Rectal smooth muscle tissue (tissue), 1 donor: ENCODE measurements at regions not wholly inside any gene's neighbourhood (a gene's known extent, or its start where the extent isn't known, plus 50 kb on each side); places are given as distances from the start of the nearest gene placed in this dataset.
"Not testable (repeated sequence)": the region's sequence is repeated elsewhere in the genome, so short reads cannot be mapped to it uniquely, and the experiment has no call there.

ENCODE experiments used
- H3K27ac ChIP-seq: one replicate; pipeline ENCODE4 v1.7.0; 2013; ENCODE audit warnings: low read depth, low read length, inconsistent platforms
- H3K27me3 ChIP-seq: one replicate; pipeline ENCODE4 v1.7.0; 2013; ENCODE audit warnings: low read length; ENCODE audit not compliant: control insufficient read depth, insufficient read depth
- H3K36me3 ChIP-seq: one replicate; pipeline ENCODE4 v1.7.0; 2013; ENCODE audit warnings: low read length; ENCODE audit not compliant: control insufficient read depth, insufficient read depth
- H3K4me1 ChIP-seq: one replicate; pipeline ENCODE4 v1.7.0; 2013; ENCODE audit warnings: low read length; ENCODE audit not compliant: control insufficient read depth, insufficient read depth
- H3K4me3 ChIP-seq: one replicate; pipeline ENCODE4 v1.7.0; 2013; ENCODE audit warnings: low read length
- H3K9ac ChIP-seq: one replicate; pipeline ENCODE4 v1.7.0; 2013; ENCODE audit warnings: low read length

DNA sequence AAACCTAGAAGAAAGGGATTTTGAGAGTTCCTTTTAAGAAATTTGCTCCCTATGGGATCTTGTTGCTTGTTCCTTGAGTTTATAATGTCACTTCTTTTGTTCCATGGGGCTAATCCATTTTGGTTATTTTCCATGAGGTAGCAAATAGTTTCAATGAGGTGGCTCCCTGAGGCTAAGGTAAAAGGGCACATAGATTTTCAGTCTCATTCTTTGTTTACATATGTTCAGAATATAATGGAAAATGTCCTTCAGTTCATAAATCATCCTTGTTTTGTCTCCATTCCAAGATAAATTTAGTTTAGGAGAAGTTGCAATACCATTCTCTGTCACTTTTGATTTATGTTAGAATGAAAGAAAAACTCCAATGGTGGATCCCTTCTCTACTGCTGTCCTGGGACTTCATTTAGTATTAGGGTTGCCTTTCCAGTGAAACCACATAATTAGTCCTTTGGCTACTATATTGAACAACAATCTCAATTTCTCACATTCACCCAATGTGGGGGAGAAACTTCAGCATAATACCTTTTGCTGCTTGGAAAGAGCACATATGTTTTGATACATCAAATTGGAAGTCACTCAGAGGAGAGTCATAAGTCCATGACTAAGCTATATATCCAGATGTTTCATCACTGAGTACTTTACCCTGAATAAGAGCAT is 80.9 kb upstream of the ADAMTS5 start:
- Histone ChIP-seq H3K9ac (no peak overlapping the region), H3K4me3 (no peak overlapping the region), H3K27ac (peak overlapping the region; percentile 56), H3K27me3 (no peaks in the 10 kb centered on the region), H3K4me1 (peaks cover 10% of the 10 kb centered on the region), H3K36me3 (no peaks in the 10 kb centered on the region)

DNA sequence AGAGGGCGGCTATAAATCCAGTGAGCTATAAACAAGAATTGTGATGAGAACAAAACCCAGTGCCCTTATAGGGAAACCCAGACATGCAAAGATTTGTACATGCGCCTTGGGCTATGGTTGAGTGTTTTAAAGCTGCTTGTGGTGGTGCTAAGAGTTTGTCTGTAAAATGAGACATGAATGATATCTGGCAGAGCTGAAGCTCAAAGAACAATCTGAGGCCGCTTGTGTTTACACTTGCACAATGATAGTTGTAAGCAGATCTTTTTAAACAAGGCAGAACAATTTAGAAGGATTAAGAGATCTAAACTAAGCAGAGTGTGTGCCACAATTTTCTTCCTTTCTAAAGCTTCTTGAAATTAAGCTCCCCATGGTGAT is 80.4 kb upstream of the ADAMTS5 start:
- Histone ChIP-seq H3K9ac (no peak overlapping the region), H3K27ac (peak overlapping the region; percentile 56), H3K4me1 (peaks cover 10% of the 10 kb centered on the region), H3K27me3 (no peaks in the 10 kb centered on the region), H3K4me3 (no peak overlapping the region), H3K36me3 (no peaks in the 10 kb centered on the region)

DNA sequence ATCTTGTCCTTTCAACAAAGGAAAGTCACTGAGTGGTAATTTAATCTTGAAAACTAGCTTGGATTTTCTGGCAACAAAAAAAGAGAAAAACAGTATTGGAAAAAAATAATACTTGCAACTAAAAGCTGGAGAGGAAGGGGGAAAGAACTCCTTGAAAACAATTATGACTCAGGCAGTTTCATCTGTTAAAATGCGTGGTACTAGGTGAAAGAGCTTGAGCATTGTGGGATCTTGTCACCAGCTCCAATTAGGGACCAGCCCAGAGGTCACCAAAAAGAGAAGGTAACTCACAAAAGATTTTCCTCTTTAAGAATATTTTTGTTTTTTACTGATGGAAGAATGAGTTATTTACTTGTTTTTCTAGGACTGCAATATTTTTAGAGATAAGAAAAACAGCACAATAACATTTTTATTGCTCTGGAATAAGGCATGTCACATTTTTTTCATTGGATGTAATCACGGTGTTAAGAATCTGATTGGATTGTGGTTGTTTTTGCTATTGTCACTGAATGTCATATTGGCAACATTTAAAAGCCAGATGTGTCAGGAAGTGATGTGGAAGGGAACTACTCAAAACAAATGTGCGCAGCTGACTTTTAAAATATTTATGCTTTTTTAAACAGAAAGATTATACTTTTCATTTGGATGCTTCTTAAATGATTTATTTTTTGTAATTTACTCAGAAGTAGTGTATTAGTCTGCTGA is 78.5 kb upstream of the ADAMTS5 start:
- Histone ChIP-seq H3K9ac (no peak overlapping the region), H3K36me3 (no peaks in the 10 kb centered on the region), H3K4me1 (peaks cover 10% of the 10 kb centered on the region), H3K27ac (no peak overlapping the region), H3K4me3 (no peak overlapping the region), H3K27me3 (no peaks in the 10 kb centered on the region)

DNA sequence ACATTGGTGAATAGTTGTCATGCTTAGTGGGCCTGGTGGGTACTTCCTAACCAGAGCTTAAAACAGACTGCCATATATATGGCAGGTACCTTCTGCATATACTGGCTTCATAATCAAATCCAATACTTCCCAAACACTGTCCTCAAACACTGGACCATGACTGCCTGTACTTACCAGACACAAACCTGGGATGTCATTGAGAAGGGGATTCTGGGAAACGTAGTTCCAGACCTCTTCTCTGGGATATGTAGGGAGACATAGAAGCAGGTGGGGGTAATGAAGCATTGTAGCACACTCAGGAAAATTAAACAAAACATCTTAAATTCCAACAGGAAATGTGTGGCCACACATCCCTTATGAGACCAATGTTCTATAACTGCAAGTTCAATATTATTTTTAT is 76.5 kb upstream of the ADAMTS5 start:
- H3K27ac ChIP-seq, result no peak overlapping the region
- H3K4me1 ChIP-seq, result peaks cover 10% of the 10 kb centered on the region
- H3K4me3 ChIP-seq, result no peak overlapping the region
- H3K9ac ChIP-seq, result no peak overlapping the region
- no peaks in the 10 kb centered on the region for H3K36me3 ChIP-seq
- H3K27me3 ChIP-seq, result no peaks in the 10 kb centered on the region

DNA sequence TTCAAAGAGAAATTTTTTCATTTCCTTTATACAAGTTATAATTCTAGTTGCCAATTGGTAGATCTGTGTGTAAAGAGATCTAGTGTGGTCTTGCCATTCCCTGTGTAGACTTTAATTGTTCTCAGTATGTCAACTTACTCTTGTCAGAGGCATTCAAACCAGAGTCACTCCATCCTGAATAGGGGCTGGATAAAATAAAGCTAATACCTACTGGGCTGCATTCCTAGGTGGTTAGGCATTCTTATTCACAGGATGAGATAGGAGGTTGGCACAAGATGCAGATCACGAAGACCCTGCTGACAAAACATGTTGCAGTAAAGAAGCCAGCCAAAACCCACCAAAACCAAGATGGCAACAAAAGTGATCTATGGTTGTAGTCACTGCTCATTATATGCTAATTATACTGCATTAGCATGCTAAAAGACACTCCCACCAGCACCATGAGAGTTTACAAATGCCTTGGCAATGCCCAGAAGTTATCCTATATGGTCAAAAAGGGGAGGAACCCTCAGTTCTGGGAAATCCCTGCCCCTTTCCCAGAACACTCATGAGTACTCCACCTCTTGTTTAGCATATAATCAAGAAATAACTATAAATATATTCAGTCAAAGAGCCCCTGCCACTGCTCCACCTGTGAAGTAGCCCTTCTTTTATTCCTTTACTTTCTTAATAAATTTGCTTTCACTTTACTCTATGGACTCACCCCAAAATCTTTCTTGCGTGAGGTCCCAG is 74.0 kb upstream of the ADAMTS5 start:
- Histone ChIP-seq H3K4me1 (no peaks in the 10 kb centered on the region), H3K4me3 (no peak overlapping the region), H3K27me3 (no peaks in the 10 kb centered on the region), H3K9ac (no peak overlapping the region), H3K27ac (no peak overlapping the region), H3K36me3 (no peaks in the 10 kb centered on the region)

DNA sequence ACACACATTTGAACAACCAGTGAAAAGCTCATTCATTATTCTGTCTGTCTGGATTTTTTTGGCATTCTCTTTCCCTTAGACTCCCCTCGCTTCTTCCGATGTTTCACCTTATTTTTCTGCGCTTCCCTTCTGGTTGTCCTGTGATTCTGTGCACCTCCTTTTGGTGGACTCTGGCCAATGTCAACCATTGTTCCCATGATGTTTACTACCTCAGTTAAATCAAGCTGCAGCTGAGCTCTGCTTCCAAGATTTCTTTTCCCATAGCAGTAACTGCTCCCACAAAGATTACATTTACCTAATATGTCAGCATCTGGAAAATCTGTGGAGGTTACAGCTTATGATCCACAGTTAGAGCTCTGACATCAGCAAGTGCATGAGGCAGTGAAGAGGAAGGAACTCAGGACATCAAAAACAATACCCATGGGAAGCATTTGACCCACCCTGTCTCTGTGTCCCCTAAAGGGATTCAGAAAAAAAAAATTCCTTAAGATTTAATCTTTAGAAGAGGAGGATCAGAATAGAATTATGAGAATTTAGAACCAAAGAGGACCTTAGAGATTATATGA is 69.9 kb upstream of the ADAMTS5 start:
- no peaks in the 10 kb centered on the region for H3K27me3 ChIP-seq
- no peak overlapping the region for H3K9ac ChIP-seq
- no peaks in the 10 kb centered on the region for H3K36me3 ChIP-seq
- H3K4me1 ChIP-seq, result no peaks in the 10 kb centered on the region
- no peak overlapping the region for H3K4me3 ChIP-seq
- no peak overlapping the region for H3K27ac ChIP-seq

DNA sequence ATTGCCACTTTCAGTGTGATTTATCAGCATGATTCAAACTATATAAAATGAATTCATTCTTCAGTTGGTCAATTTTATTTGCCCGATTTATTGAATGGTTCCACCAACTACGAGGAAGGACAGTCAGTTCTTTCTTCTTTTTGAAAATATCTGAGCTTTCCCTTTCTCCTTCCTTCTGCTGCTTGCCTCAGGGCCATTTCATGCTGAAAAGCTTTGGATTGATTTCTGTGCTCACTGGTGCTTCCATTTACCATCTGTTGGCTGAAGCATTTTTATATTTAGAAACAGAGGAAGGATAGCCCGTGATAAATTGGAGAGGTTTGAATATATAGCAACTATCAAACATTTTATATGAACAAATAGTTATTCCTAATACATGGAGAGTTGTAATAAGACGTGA is 68.9 kb upstream of the ADAMTS5 start:
- Histone ChIP-seq H3K27ac (no peak overlapping the region), H3K36me3 (no peaks in the 10 kb centered on the region), H3K4me3 (no peak overlapping the region), H3K4me1 (no peaks in the 10 kb centered on the region), H3K9ac (no peak overlapping the region), H3K27me3 (no peaks in the 10 kb centered on the region)

DNA sequence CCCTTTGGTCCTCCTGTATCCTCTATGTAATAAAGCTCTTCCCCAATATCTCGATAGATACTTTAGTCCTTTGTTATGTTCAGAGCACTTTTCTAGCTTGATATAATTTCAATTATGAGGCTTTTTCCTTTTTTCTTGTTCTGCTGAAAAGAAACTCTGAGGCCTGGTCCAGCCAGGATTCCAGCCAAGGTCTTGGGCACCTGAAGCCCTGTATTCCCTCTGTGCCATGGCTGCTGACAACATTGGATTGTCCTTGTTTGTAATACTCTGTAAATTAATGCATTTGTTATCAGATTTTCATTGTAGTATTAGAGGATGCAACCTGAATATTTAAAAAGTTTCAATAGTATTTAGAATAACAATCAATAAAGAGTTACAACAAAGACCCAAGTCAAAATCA is 67.9 kb upstream of the ADAMTS5 start:
- Histone ChIP-seq H3K36me3 (no peaks in the 10 kb centered on the region), H3K27ac (no peak overlapping the region), H3K9ac (no peak overlapping the region), H3K27me3 (no peaks in the 10 kb centered on the region), H3K4me3 (no peak overlapping the region), H3K4me1 (no peaks in the 10 kb centered on the region)

DNA sequence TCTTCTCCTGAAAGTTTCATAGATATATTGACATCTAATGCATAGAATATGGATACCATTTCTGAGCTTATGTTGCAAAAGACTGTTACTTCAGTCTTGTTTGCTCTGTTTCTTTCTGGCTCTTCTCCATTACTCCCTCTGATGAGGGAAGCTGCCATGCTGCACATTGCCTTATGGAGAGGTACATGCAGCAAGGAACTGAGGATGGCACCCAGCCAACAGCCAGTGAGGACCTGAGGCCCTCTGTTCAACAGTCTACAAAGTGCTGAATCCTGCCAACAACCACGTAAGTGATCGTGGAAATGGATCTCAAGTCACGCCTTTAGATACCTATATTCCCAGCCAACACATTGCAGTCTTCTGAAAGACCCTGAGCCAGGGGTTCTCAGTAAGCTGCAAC is 66.6 kb upstream of the ADAMTS5 start:
- no peak overlapping the region for H3K9ac ChIP-seq
- H3K27ac ChIP-seq, result no peak overlapping the region
- no peaks in the 10 kb centered on the region for H3K27me3 ChIP-seq
- H3K4me1 ChIP-seq, result no peaks in the 10 kb centered on the region
- no peaks in the 10 kb centered on the region for H3K36me3 ChIP-seq
- no peak overlapping the region for H3K4me3 ChIP-seq

DNA sequence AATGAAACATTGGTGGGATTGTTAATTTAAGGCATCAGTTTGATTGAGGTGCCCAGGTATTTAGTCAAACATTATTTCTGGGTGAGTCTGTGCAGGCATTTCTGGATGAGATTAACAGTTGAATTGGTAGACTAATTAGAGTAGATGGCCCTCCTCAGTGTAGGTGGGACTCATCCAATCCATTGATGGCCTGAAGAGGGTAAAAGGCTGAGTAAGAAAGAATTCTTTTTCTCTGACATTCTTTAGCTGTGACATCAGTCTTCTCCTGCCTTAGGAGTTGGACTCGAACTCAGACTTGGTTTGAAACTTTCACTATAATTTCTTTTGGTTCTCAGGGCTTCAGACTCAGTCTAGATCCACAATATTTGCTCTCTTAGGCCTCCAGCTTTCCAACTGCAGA is 59.6 kb upstream of the ADAMTS5 start:
- no peak overlapping the region for H3K4me3 ChIP-seq
- no peak overlapping the region for H3K27ac ChIP-seq
- no peak overlapping the region for H3K9ac ChIP-seq
- no peaks in the 10 kb centered on the region for H3K4me1 ChIP-seq
- H3K27me3 ChIP-seq, result no peaks in the 10 kb centered on the region
- H3K36me3 ChIP-seq, result no peaks in the 10 kb centered on the region

DNA sequence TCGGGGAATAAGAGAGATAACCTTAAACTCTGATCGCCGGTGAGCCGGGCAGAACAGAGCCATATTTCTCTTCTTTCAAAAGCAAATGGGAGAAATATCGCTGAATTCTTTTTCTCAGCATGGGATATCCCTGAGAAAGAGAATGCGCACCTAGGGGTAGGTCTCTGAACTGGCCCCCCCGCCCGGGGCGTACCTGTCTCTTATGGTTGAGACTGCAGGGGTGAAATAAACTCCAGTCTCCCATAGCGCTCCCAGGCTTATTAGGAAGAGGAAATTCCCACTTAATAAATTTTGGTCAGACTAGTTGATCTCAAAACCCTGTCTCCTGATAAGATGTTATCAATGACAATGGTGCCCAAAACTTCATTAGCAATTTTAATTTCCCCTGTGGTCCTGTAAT is 58.8 kb upstream of the ADAMTS5 start:
- H3K9ac ChIP-seq, H3K27ac ChIP-seq, H3K4me1 ChIP-seq, H3K36me3 ChIP-seq, H3K4me3 ChIP-seq, H3K27me3 ChIP-seq: not testable (repeated sequence)

DNA sequence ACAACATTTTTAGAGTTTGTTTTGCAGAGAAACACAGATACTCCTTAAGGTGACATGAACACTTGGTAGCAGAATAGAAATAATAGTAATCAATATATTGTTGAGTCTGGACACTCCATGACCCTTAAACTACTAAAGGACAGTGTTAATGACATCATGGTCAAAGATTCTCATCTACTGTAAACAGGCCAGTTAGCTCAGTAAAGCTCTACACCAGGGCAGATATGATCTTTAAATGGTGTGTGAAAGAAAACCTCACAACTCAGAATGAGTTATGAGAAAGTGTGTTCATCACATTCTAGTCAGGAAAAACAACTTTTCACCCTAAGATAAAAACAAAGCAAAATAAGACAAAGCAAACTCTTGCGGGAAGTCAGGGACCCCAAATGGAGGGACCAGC is 58.1 kb upstream of the ADAMTS5 start:
- H3K27ac ChIP-seq, result no peak overlapping the region
- no peak overlapping the region for H3K4me3 ChIP-seq
- no peaks in the 10 kb centered on the region for H3K27me3 ChIP-seq
- H3K9ac ChIP-seq, result no peak overlapping the region
- H3K4me1 ChIP-seq, result no peaks in the 10 kb centered on the region
- no peaks in the 10 kb centered on the region for H3K36me3 ChIP-seq
